ENCODE measurements at regions not wholly inside any gene's neighbourhood (a gene's known extent, or its start where the extent isn't known, plus 50 kb on each side); places are given as distances from the start of the nearest gene placed in this dataset.

DNA sequence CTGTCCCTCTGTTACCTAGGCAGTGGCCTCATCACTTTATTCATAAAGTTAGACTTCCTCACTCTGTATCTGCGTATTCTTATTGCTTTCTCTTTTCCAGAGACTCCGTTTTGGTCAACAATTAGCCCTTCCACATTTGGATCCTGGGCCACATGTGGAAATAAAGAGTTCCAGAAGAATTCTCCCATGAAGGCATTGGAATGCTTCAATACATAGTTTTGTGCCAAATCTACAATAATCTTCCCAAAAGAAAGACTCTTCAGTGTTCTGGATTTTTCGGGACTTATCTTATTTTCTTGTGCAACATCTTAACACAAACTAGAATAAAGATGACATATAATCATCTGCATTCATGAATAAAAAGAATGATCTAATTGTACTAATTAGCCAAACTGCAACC lies 187.7 kb upstream of the BMP2 start (continued):
- no peak for TF ChIP-seq MAX (IDR thresholded peaks at IDR 0.05)
- no peak for TF ChIP-seq ZFX (IDR thresholded peaks at IDR 0.05)
- TF ChIP-seq RAD21 (IDR thresholded peaks at IDR 0.05; ENCODE audit: low read depth): no peak

DNA sequence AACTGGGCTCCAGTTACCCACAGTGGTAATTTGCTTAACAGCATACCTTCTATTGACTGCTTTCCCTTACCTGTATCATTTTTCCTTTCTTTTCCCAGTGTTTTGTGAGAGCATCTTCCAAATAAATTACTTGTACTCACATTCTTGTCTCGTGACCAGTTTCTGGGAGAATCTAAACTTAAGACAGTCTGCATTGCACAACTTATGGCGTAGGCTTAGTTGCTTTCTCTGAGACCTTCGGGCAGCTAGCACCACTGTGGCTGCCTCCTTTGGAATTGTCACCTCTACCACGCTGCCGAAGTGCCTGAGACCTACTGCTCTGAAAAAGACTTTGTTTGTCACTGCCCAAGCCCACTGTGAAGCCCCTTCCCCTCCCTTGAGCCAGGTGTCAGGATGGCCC lies 188.1 kb upstream of the BMP2 start:
- no peaks in the 10 kb centered on the region for H3K9me2 ChIP-seq (ENCODE audit: insufficient read depth)
- H3K27me3 ChIP-seq (ENCODE audit: insufficient read depth, low read length): no peaks in the 10 kb centered on the region
- no peak for DNase-seq (ENCODE audit: low read depth, low spot score)
- no peak overlapping the region for H2AFZ ChIP-seq (ENCODE audit: low read depth, low read length, poor library complexity, severe bottlenecking)
- intact Hi-C loops (cut with micrococcal nuclease): no loop called here
- ChIA-PET POLR2A (no interaction called here), RAD21 (ENCODE audit: low non-redundant PET in 1 of 2, low total read pairs in 2 of 2, uncharacterized antibody in 2 of 2, unreplicated experiment in 2 of 2) (no interaction called here), CTCF (no interaction called here)
- no peaks in the 10 kb centered on the region for H3K36me3 ChIP-seq (ENCODE audit: control insufficient read depth in 1 of 2, insufficient read depth in 2 of 2, low read length in 2 of 2)
- H3K4me3 ChIP-seq (replicated peaks in 1 of 2; ENCODE audit: low read depth in 1 of 2, low read length in 2 of 2): no peak overlapping the region
- H3K4me1 ChIP-seq (ENCODE audit: control insufficient read depth in 1 of 2, insufficient read depth in 2 of 2, low read length in 2 of 2): no peaks in the 10 kb centered on the region
- no peak overlapping the region for H3K4me2 ChIP-seq (ENCODE audit: low read length)
- TF ChIP-seq SIN3A (IDR thresholded peaks at IDR 0.05; ENCODE audit: low read depth) (no peak), SRF (IDR thresholded peaks at IDR 0.05; ENCODE audit: low read depth) (no peak), EZH2phosphoT487 (IDR thresholded peaks at IDR 0.05; ENCODE audit: borderline replicate concordance) (no peak), POLR2AphosphoS5 (IDR thresholded peaks at IDR 0.05; ENCODE audit: low read depth, low read length) (no peak), JUND (IDR thresholded peaks at IDR 0.05) (no peak), FOSL1 (IDR thresholded peaks at IDR 0.05; ENCODE audit: low read depth) (no peak), EZH2 (IDR thresholded peaks at IDR 0.05) (no peak), RAD21 (IDR thresholded peaks at IDR 0.05; ENCODE audit: low read depth) (no peak), YY1 (IDR thresholded peaks at IDR 0.05; ENCODE audit: extremely low read depth, insufficient replicate concordance, low read depth, low read length) (no peak), POLR2A (IDR thresholded peaks at IDR 0.05; ENCODE audit: borderline replicate concordance, extremely low read depth, insufficient read depth, insufficient read length) (no peak), TCF7L2 (IDR thresholded peaks at IDR 0.05; ENCODE audit: borderline replicate concordance, extremely low read depth, insufficient read depth, insufficient read length) (no peak), CTCF (IDR thresholded peaks at IDR 0.05 in 2 of 3, conservative IDR thresholded peaks at IDR 0.05 in 1 of 3; ENCODE audit: borderline replicate concordance in 1 of 3, insufficient read depth in 1 of 3, low read depth in 2 of 3, low read length in 2 of 3) (no peak), EGR1 (IDR thresholded peaks at IDR 0.05; ENCODE audit: low read depth) (no peak), ATF3 (IDR thresholded peaks at IDR 0.05) (no peak), MAX (IDR thresholded peaks at IDR 0.05) (no peak), CEBPB (IDR thresholded peaks at IDR 0.05; ENCODE audit: low read depth) (no peak), ZNF274 (IDR thresholded peaks at IDR 0.05; ENCODE audit: low read depth, low read length) (no peak)
- TF ChIP-seq, protein P1, sequence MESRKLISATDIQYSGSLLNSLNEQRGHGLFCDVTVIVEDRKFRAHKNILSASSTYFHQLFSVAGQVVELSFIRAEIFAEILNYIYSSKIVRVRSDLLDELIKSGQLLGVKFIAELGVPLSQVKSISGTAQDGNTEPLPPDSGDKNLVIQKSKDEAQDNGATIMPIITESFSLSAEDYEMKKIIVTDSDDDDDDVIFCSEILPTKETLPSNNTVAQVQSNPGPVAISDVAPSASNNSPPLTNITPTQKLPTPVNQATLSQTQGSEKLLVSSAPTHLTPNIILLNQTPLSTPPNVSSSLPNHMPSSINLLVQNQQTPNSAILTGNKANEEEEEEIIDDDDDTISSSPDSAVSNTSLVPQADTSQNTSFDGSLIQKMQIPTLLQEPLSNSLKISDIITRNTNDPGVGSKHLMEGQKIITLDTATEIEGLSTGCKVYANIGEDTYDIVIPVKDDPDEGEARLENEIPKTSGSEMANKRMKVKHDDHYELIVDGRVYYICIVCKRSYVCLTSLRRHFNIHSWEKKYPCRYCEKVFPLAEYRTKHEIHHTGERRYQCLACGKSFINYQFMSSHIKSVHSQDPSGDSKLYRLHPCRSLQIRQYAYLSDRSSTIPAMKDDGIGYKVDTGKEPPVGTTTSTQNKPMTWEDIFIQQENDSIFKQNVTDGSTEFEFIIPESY (IDR thresholded peaks at IDR 0.05; ENCODE audit: extremely low read depth, insufficient replicate concordance, low read length): no peak
- H4K20me1 ChIP-seq (ENCODE audit: insufficient read depth): no peaks in the 10 kb centered on the region
- H3K27ac ChIP-seq (ENCODE audit: low read depth, low read length): no peak overlapping the region
- no peak overlapping the region for H3K9ac ChIP-seq (ENCODE audit: low read length)
- ATAC-seq: no peak
- no TSS peak for BruUV-seq (replicated peaks)
- no peaks in the 10 kb centered on the region for H3K79me2 ChIP-seq (ENCODE audit: insufficient read depth, low read length)
- H3K9me3 ChIP-seq (ENCODE audit: control insufficient read depth in 1 of 2, insufficient read depth in 1 of 2, low read depth in 1 of 2, low read length in 2 of 2): peaks cover 0 to 17% of the 10 kb centered on the region in 2 experiments; a peak in 2 of 4 replicates

All from HCT116 (cell line).